ENCODE measurements at regions not wholly inside any gene's neighbourhood (a gene's known extent, or its start where the extent isn't known, plus 50 kb on each side); places are given as distances from the start of the nearest gene placed in this dataset.
"Not testable (repeated sequence)": the region's sequence is repeated elsewhere in the genome, so short reads cannot be mapped to it uniquely, and the experiment has no call there.

DNA sequence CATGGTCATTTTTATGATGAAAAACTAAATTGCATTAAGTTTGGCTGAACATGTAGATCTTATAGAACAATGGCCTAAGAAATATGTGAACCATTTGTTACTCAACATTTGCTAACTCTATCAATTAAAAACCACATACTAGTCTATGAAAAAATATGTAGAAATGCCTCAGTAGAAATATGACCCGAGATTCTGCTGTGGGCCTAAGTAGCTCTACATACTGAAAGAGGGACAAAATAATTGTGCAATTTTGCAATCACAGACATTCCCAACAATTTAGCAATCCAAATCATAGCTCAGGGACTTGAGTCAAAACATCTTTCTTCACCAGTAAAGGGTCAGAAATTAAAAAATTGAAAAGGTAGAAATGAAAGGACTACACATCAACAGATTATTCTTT is 619.0 kb downstream of the FRK start:
- no peak for DNase-seq (ENCODE audit: low read depth)

DNA sequence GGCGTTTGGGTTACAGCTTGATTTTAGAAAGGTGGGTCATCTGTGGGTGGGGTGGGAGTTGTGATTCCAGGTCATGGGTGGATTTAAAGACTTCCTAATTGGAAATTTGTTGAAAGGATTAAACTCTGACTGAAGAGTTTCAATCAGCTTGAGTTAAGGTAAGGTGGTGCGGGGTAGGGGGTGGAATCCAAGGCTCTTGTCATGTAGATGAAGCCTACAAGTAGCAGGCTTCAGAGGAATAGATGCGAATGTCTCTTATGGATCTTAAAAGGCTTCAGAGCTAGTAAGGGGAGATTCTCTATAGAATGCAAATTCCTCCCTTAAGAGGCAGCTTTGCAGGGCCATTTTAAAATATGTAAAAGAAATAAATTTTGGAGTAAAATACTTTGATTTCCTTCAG is 645.3 kb downstream of the FRK start:
- no peak for DNase-seq (ENCODE audit: low read depth)

DNA sequence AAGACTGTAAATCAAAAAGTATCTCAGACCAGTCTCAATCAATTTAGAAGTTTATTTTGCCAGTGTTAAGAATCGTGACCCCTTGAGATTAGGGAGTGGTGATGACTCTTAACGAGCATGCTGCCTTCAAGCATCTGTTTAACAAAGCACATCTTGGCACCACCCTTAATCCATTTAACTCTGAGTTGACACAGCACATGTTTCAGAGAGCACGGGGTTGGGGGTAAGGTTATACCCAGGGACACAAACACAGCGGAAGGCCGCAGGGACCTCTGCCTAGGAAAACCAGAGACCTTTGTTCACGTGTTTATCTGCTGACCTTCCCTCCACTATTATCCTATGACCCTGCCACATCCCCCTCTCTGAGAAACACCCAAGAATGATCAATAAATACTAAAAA is 645.8 kb downstream of the FRK start:
- DNase-seq (ENCODE audit: low read depth) = not testable (repeated sequence)

GRCh38 chr6:115411756-115412155 is 648.9 kb downstream of the FRK start:
- DNase-seq (ENCODE audit: low read depth) = no peak

DNA sequence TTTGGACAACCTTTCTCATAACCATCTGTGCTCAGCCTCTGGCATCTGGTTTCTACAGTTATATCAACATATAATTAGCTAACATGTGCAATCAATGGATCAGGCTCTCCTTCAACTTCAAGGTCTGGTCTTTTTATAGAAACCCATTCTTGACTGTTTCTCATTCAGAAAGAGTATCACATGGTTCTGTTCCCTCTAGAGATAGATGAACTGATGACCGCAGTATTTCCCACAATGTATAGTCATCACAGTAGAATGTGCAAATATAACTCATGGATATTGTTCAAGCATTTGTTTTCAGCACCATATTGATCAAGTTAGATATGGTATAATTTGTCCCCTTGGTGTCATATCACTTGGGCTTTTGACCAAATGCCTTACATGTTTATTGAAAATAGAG is 656.2 kb downstream of the FRK start:
- no peak for DNase-seq (ENCODE audit: low read depth)

GRCh38 chr6:115398607-115399006 is 662.1 kb downstream of the FRK start:
- no peak for DNase-seq (ENCODE audit: low read depth)

DNA sequence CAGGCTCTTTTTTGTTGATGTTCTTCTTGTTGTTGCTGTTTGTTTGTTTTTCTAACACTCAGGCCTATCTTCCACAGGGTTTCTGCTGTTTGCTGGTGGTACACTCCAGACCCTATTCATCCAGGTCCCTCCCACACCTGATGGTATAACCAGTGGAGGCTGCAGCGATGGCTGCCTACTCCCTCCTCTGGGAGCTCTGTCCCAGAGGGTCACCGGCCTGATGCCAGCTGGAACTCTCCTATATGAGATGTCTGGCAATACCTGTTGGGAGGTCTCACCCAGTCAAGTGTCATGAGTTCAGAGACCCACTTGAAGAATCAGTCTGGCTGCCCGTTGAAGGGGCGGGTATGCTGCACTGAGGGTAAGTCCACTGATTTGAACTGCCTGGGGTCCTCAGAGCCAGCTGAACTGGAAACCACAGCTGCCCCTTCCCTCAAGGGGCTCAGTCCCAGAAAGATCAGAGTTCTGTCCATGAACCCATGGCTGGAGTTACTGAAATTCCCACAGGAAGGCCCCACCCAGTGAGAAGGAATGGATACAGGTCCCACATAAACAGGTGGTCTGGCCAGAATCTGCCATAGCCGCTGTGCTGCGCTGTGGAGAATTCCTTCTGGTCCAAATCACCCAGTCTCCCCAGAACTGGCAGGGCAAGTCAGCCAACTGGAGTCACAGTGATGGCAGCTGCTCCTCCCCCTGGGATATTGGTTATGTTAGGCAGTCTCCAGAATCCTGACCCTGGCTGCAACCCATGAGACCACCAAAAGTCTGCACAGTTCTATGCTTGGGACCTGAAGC is 664.4 kb downstream of the FRK start:
- DNase-seq (ENCODE audit: low read depth) = no peak

- DNase-seq (ENCODE audit: low read depth) = no peak
These were observed 666.9 kb downstream of the FRK start for GRCh38 chr6:115393821-115394220.

GRCh38 chr6:115370202-115370601 is 690.5 kb downstream of the FRK start:
- no peak for DNase-seq (ENCODE audit: low read depth)

DNA sequence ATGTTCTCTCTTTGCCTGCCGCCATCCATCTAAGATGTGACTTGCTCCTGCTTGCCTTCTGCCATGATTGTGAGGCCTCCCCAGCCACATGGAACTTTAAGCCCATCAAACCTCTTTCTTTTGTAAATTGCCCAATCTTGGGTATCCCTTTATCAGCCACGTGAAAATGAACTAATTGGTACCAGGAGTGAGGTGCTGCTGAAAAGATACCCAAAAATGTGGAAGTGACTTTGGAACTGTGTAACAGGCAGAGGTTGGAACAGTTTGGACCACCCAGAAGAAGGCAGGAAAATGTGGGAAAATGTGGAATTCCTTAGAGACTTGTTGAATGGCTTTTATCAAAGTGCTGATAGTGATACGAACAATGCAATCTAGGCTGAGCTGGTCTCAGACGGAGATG is 694.9 kb downstream of the FRK start:
- no peak for DNase-seq (ENCODE audit: low read depth)

DNA sequence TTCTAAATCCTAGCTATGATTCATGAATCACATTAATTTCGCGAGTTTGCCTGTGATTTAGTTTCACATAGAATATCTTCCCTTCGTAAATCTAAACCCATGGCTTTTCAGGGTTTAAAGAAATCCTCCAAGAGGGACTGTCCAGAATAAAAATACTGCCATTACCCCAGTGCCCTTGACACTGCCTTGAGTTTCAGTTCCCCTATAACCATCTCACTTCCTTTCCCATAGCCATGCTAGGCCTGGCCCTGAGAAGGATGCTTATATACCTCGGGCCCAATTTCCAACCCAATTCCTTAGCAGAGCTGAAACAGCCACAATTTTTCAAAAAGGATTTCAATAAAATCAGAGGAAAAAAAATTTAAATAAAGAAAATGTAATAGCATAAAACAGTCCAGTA is 697.3 kb downstream of the FRK start:
- no peak for DNase-seq (ENCODE audit: low read depth)

GRCh38 chr6:115362234-115362633 is 698.5 kb downstream of the FRK start:
- no peak for DNase-seq (ENCODE audit: low read depth)

- no peak for DNase-seq (ENCODE audit: low read depth)
These were observed 699.9 kb downstream of the FRK start for GRCh38 chr6:115360602-115361325.

DNA sequence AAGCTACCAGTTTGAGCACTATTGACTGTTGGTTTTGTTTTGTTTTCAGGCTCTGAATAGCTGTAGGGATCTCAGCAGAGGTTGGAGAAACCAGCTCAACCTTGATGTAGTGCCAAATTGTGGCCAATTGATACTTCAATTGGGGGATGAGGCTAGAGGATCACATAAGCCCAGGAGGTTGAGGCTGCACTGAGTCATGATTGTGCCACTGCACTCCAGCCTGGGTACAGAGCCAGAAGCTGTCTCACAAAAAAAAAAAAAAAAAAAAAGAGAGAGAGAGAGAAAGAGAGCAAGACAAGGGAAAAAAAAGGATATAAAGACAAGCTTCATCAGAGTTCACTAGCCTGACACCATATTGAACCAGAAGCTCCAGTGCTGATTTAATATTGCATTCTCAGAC is 702.1 kb downstream of the FRK start:
- no peak for DNase-seq (ENCODE audit: low read depth)

DNA sequence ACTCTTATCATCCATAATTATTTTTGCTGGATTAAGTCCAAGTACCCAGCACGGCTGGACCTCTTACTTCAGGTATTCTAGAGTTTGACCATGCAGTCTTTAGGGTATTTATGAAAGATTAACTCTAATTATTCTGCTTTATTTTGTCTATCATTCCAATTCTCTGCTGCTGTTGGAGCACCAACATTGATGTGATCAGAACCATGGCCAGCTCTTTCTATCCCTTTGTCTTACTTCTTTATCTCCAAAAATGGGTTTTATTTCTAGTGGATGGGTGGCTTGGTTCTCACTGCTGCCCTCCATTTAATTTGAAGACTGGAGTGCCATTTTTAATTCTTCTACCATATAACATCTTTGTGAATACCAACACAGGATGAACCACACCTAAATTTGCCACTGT is 704.3 kb downstream of the FRK start:
- DNase-seq (ENCODE audit: low read depth) = no peak

- DNase-seq (ENCODE audit: low read depth) = no peak
These were observed 737.7 kb downstream of the FRK start for GRCh38 chr6:115323001-115323400.

- no peak for DNase-seq (ENCODE audit: low read depth)
These were observed 740.9 kb downstream of the FRK start for GRCh38 chr6:115319823-115320222.

DNA sequence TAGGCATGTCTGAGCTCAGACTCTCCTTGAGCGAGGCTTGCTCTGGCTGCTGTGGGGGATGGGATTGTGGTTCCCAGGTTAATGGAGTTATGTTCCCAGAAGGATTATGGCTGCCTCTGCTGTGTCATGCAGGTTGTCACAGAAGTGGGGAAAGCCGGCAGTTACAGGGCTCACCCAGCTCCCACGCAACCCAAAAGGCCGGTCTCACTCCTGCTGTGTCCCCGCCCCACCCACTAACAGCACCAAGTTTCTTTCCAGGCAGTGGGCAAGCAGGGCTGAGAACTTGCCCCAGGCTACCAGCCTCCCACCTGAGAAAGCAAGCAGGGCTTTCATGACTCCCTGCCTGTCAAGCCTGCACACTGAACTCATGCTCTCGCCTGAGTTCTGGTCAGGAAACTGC is 750.5 kb downstream of the FRK start:
- no peak for DNase-seq (ENCODE audit: low read depth)

GRCh38 chr6:115302731-115303130 is 758.0 kb downstream of the FRK start:
- no peak for DNase-seq (ENCODE audit: low read depth)

DNA sequence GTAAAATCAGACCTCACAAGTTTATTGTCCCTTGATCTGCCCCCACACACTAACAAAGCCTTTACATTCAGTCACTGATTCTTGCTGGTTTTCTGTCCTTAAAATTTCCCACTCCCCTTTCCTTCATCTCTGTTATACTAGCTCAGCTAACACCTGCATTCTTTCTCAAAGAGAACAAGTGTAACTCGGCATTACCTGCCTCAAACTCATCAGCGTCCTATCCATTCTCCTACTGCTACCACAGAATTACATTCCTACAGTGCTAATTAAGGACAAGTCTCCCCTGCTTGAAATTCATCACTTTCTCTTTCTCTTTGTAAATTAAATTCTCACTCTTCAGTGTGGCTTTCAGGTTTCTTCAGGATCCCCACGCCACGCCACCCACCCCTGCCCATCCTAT is 773.2 kb downstream of the FRK start:
- DNase-seq (ENCODE audit: low read depth) = no peak

- no peak for DNase-seq (ENCODE audit: low read depth)
These were observed 783.7 kb downstream of the FRK start for GRCh38 chr6:115276881-115277565.

GRCh38 chr6:115272311-115272710 is 788.4 kb downstream of the FRK start:
- no peak for DNase-seq (ENCODE audit: low read depth)

DNA sequence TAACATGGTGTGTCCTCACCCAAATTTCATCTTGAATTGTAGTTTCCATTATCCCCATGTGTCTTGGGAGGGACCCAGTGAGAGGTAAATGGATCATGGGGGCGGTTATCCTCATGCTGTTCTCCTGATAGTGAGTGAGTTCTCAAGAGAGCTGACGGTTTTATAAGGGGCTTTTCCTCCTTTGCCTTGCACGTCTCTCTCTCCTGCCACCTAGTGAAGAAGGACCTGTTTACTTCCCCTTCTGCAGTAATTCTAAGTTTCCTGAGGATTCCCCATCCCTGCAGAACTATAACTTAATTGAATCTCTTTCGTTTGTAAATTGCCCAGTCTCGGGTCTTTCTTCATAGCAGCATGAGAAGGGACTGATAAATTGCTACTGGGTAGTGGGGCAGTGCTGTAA is 789.3 kb downstream of the FRK start:
- DNase-seq (ENCODE audit: low read depth) = no peak

All from HS-27A (cell line).